ENCODE measurements at regions not wholly inside any gene's neighbourhood (a gene's known extent, or its start where the extent isn't known, plus 50 kb on each side); places are given as distances from the start of the nearest gene placed in this dataset.

GRCh38 chr14:22313172-22313801 lies 275.7 kb downstream of the DAD1 start:
- H4K20me1 ChIP-seq (ENCODE audit: control insufficient read depth, extremely low read depth, insufficient read depth, low read length): no peaks in the 10 kb centered on the region
- peaks cover 8% of the 10 kb centered on the region for H3K4me1 ChIP-seq (ENCODE audit: control insufficient read depth, extremely low read depth, insufficient read depth, low read length)
- H3K9me3 ChIP-seq (ENCODE audit: control insufficient read depth, low read depth, low read length): no peaks in the 10 kb centered on the region
- FAIRE-seq (no peak), DNase-seq (ENCODE audit: low read depth, low spot score) (no peak)
- no peak for TF ChIP-seq CTCF (optimal IDR thresholded peaks at IDR 0.05 in 1 of 3, IDR thresholded peaks at IDR 0.05 in 1 of 3, conservative IDR thresholded peaks at IDR 0.05 in 1 of 3; ENCODE audit: extremely low read depth in 1 of 3, insufficient read depth in 2 of 3, low read length in 3 of 3)
- no peaks in the 10 kb centered on the region for H3K79me2 ChIP-seq (ENCODE audit: control insufficient read depth, insufficient read depth, low read length)
- no peak overlapping the region for H3K4me3 ChIP-seq (ENCODE audit: control insufficient read depth in 2 of 3, extremely low read depth in 1 of 3, insufficient read depth in 2 of 3, low read depth in 1 of 3, low read length in 3 of 3)
- H3K4me2 ChIP-seq (ENCODE audit: control insufficient read depth, extremely low read depth, insufficient read depth, low read depth, low read length): no peak overlapping the region
- no peak overlapping the region for H3K9ac ChIP-seq (ENCODE audit: control insufficient read depth, extremely low read depth, insufficient read depth, low read length)
- no peaks in the 10 kb centered on the region for H3K36me3 ChIP-seq (ENCODE audit: control insufficient read depth in 2 of 2, extremely low read depth in 1 of 2, insufficient read depth in 2 of 2, low read length in 2 of 2)
- H3K9me1 ChIP-seq (ENCODE audit: control insufficient read depth, extremely low read depth, insufficient read depth, low read length): no peaks in the 10 kb centered on the region
- H3K27me3 ChIP-seq (ENCODE audit: control insufficient read depth, extremely low read depth, insufficient read depth, low read length): no peaks in the 10 kb centered on the region
- no peak overlapping the region for H2AFZ ChIP-seq (ENCODE audit: control insufficient read depth, low read length)
- no peak overlapping the region for H3K27ac ChIP-seq (ENCODE audit: control insufficient read depth, insufficient read depth, low read length)
- dilution Hi-C loops (cut with MboI; ENCODE audit: extremely low pct_ligation_motif_present, low sequenced_read_pairs): no loop called here

- no peak overlapping the region for H2AFZ ChIP-seq (ENCODE audit: control insufficient read depth, low read length)
- no peak for FAIRE-seq
- no peak for TF ChIP-seq CTCF (optimal IDR thresholded peaks at IDR 0.05 in 1 of 3, IDR thresholded peaks at IDR 0.05 in 1 of 3, conservative IDR thresholded peaks at IDR 0.05 in 1 of 3; ENCODE audit: extremely low read depth in 1 of 3, insufficient read depth in 2 of 3, low read length in 3 of 3)
- no peak for TF ChIP-seq EZH2 (IDR thresholded peaks at IDR 0.05; ENCODE audit: low read length)
These were observed 277.4 kb downstream of the DAD1 start for GRCh38 chr14:22311636-22312035.

More at GRCh38 chr14:22311636-22312035, 277.4 kb downstream of the DAD1 start:
- no peak for DNase-seq (ENCODE audit: low read depth, low spot score)
- Histone ChIP-seq H3K27me3 (ENCODE audit: control insufficient read depth, extremely low read depth, insufficient read depth, low read length) (no peaks in the 10 kb centered on the region), H4K20me1 (ENCODE audit: control insufficient read depth, extremely low read depth, insufficient read depth, low read length) (no peaks in the 10 kb centered on the region), H3K4me1 (ENCODE audit: control insufficient read depth, extremely low read depth, insufficient read depth, low read length) (peaks cover 8% of the 10 kb centered on the region), H3K4me3 (ENCODE audit: control insufficient read depth in 2 of 3, extremely low read depth in 1 of 3, insufficient read depth in 2 of 3, low read depth in 1 of 3, low read length in 3 of 3) (no peak overlapping the region), H3K9ac (ENCODE audit: control insufficient read depth, extremely low read depth, insufficient read depth, low read length) (no peak overlapping the region), H3K4me2 (ENCODE audit: control insufficient read depth, extremely low read depth, insufficient read depth, low read depth, low read length) (no peak overlapping the region), H3K36me3 (ENCODE audit: control insufficient read depth in 2 of 2, extremely low read depth in 1 of 2, insufficient read depth in 2 of 2, low read length in 2 of 2) (no peaks in the 10 kb centered on the region), H3K79me2 (ENCODE audit: control insufficient read depth, insufficient read depth, low read length) (no peaks in the 10 kb centered on the region), H3K9me1 (ENCODE audit: control insufficient read depth, extremely low read depth, insufficient read depth, low read length) (no peaks in the 10 kb centered on the region), H3K27ac (ENCODE audit: control insufficient read depth, insufficient read depth, low read length) (no peak overlapping the region), H3K9me3 (ENCODE audit: control insufficient read depth, low read depth, low read length) (no peaks in the 10 kb centered on the region)
- dilution Hi-C loops (cut with MboI; ENCODE audit: extremely low pct_ligation_motif_present, low sequenced_read_pairs): no loop called here
